MCF 10A (cell line): ENCODE measurements at regions not wholly inside any gene's neighbourhood (a gene's known extent, or its start where the extent isn't known, plus 50 kb on each side); places are given as distances from the start of the nearest gene placed in this dataset.

ENCODE experiments used
- BruUV-seq: library from RNA; stranded (reverse); fragments of 400-500 nt; replicated peaks from 2 replicates; lab custom pipeline; 2021; lab: Mats Ljungman, UMichigan
- CTCF ChIA-PET: fragments of 300-600 bp; sonication (Branson Sonifier 250); formaldehyde crosslinking; extraction: SDS; loops from one replicate; lab custom pipeline; 2021; ENCODE audit warnings: antibody characterized with exemption, inconsistent platforms; lab: Yijun Ruan, JAX
- POLR2A ChIA-PET: fragments of 300-600, 350-650 bp; sonication (Branson Sonifier 250); formaldehyde crosslinking; extraction: SDS; loops from one replicate; lab custom pipeline; 2020; ENCODE audit warnings: antibody characterized with exemption, inconsistent platforms; lab: Yijun Ruan, JAX
- DNase-seq: peaks from one replicate; pipeline ENCODE4 v3.0.0-alpha.2; 2018; ENCODE audit not compliant: unreplicated experiment
- H3K27ac Mint-ChIP-seq: one replicate; pipeline ENCODE4 v1.8.0; 2022; ENCODE audit warnings: mild to moderate bottlenecking, low read depth, mixed read lengths; ENCODE audit not compliant: unreplicated experiment
- H3K27me3 Mint-ChIP-seq: one replicate; pipeline ENCODE4 v1.8.0; 2022; ENCODE audit warnings: mixed read lengths; ENCODE audit not compliant: insufficient read depth, unreplicated experiment
- H3K36me3 Mint-ChIP-seq: one replicate; pipeline ENCODE4 v1.8.0; 2022; ENCODE audit warnings: mild to moderate bottlenecking, moderate library complexity, mixed read lengths; ENCODE audit not compliant: insufficient read depth, unreplicated experiment
- H3K4me1 Mint-ChIP-seq: one replicate; pipeline ENCODE4 v1.8.0; 2022; ENCODE audit warnings: mixed read lengths; ENCODE audit not compliant: insufficient read depth, unreplicated experiment
- H3K4me3 Mint-ChIP-seq: one replicate; pipeline ENCODE4 v1.8.0; 2022; ENCODE audit warnings: mild to moderate bottlenecking, moderate library complexity, mixed read lengths; ENCODE audit not compliant: unreplicated experiment
- H3K9me3 Mint-ChIP-seq: one replicate; pipeline ENCODE4 v1.8.0; 2022; ENCODE audit warnings: mixed read lengths; ENCODE audit not compliant: unreplicated experiment
- intact Hi-C: fragments of 100-400 bp; cut with micrococcal nuclease; formaldehyde crosslinking; loops from 2 replicates; pipeline ENCODE4 v1.14.1; 2022
- TF ChIP-seq, protein P1 (sequence below): fragments of 200-600 bp; IDR thresholded peaks from one replicate; pipeline ENCODE4 v1.8.0; 2022; ENCODE audit warnings: antibody characterized with exemption, mild to moderate bottlenecking; ENCODE audit not compliant: unreplicated experiment

- ChIA-PET POLR2A (no interaction called here), CTCF (interaction anchor here (0.7 kb wide), 1 partner anchor 29 kb away, joined by 4 read pairs; no protein-coding TSS in a partner anchor)
- TF ChIP-seq, protein P1, sequence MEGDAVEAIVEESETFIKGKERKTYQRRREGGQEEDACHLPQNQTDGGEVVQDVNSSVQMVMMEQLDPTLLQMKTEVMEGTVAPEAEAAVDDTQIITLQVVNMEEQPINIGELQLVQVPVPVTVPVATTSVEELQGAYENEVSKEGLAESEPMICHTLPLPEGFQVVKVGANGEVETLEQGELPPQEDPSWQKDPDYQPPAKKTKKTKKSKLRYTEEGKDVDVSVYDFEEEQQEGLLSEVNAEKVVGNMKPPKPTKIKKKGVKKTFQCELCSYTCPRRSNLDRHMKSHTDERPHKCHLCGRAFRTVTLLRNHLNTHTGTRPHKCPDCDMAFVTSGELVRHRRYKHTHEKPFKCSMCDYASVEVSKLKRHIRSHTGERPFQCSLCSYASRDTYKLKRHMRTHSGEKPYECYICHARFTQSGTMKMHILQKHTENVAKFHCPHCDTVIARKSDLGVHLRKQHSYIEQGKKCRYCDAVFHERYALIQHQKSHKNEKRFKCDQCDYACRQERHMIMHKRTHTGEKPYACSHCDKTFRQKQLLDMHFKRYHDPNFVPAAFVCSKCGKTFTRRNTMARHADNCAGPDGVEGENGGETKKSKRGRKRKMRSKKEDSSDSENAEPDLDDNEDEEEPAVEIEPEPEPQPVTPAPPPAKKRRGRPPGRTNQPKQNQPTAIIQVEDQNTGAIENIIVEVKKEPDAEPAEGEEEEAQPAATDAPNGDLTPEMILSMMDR = no peak
- H3K36me3 Mint-ChIP-seq = no peaks in the 10 kb centered on the region
- H3K27me3 Mint-ChIP-seq = peaks cover 11% of the 10 kb centered on the region
- H3K27ac Mint-ChIP-seq = no peak overlapping the region
- no peaks in the 10 kb centered on the region for H3K9me3 Mint-ChIP-seq
- no TSS peak for BruUV-seq
- no peak for DNase-seq
- no peak overlapping the region for H3K4me3 Mint-ChIP-seq
- intact Hi-C loops = no loop called here
- no peaks in the 10 kb centered on the region for H3K4me1 Mint-ChIP-seq
These were observed 224.2 kb downstream of the STIM2 start for GRCh38 chr4:27084685-27085361.

DNA sequence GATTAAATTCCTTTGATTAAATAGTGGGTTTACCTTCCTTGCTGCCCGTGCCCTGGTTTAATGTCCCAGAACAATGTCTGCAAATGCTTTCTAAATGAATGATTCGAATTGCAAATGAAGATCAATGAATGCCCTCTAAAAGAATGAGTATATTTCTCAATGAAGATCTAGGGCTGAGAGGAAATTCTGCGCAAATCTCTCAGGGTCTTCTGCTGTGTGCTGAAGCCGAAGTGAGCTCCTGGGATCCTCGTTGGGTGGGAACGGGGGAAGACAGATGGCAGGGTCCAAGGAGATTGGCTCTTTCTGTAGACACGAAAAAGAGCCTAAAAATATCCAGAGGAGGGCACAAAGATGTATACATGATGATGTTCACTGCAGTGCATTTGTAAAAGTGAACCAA, 224.8 kb downstream of the STIM2 start:
- POLR2A ChIA-PET = interaction anchor here (0.7 kb wide), 1 partner anchor 348 kb away, joined by 3 read pairs; no protein-coding TSS in a partner anchor

DNA sequence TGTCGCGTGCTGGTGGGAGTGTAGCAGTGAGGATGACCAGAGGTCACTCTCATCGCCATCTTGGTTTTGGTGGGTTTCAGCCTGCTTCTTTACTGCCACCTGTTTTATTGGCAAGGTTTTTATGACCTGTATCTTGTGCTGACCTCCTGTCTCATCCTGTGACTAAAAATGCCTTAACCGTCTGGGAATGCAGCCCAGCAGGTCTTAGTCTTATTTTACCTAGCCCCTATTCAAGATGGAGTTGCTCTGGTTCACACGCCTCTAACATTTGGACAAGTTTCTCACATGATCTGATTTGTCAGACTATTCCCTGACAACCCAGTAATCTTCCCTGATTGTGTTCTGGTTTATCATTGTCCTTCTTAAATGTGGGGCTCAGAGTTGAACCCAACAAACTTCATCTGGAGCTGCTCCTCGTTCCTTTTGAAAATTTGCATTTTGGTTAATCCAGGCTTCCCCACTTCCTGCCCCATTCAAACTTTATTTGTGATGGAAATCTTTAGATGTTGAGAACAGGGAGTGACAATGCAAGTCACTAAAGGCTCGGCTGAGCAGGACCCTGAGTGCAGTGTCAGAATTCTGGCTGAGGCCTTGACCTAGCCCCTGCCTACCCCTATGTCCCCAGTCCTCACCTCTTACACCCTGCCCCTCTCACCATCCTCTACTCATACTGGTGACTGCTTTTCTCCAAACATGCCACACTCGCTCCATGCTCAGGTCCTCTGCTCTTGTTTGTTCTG, 226.8 kb downstream of the STIM2 start:
- peaks cover 11% of the 10 kb centered on the region for H3K27me3 Mint-ChIP-seq
- no peak for DNase-seq
- H3K4me3 Mint-ChIP-seq = no peak overlapping the region
- intact Hi-C loops = no loop called here
- CTCF ChIA-PET = interaction anchor here (0.6 kb wide), 1 partner anchor 53 kb away, joined by 4 read pairs; no protein-coding TSS in a partner anchor
- H3K27ac Mint-ChIP-seq = no peak overlapping the region
- TF ChIP-seq, protein P1 = no peak
- no peaks in the 10 kb centered on the region for H3K4me1 Mint-ChIP-seq
- H3K36me3 Mint-ChIP-seq = no peaks in the 10 kb centered on the region
- H3K9me3 Mint-ChIP-seq = no peaks in the 10 kb centered on the region
- BruUV-seq = no TSS peak
- POLR2A ChIA-PET = no interaction called here

More for the DNA sequence above, 224.8 kb downstream of the STIM2 start:
- H3K36me3 Mint-ChIP-seq = no peaks in the 10 kb centered on the region
- CTCF ChIA-PET = interaction anchor here (0.7 kb wide), 1 partner anchor 29 kb away, joined by 4 read pairs; no protein-coding TSS in a partner anchor
- no peak for DNase-seq
- H3K9me3 Mint-ChIP-seq = no peaks in the 10 kb centered on the region
- no peak overlapping the region for H3K27ac Mint-ChIP-seq
- intact Hi-C loops = no loop called here
- H3K4me3 Mint-ChIP-seq = no peak overlapping the region
- no TSS peak for BruUV-seq
- H3K27me3 Mint-ChIP-seq = peaks cover 11% of the 10 kb centered on the region
- H3K4me1 Mint-ChIP-seq = no peaks in the 10 kb centered on the region
- TF ChIP-seq, protein P1 = no peak

DNA sequence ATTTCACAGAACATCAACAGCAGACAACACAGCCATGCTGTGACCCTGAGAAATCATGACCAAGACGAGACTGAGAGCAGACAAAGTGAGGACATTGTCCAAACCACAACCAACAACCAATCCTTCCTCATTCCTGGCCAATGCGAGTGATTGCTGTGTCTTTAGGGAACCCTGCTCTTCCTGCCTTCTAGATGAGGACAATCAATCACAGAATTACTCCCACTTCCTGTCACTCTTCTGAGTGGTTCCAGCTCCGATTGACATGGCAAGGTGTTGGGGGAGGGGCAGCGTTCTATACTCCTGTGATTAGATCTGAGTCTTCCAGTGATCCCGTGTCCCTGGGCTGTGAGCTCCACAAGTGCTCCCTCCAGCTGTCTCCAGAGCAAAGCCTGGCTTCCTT, 227.8 kb downstream of the STIM2 start:
- intact Hi-C loops = no loop called here
- no peak for DNase-seq
- TF ChIP-seq, protein P1 = no peak
- Mint-ChIP-seq H3K27ac (no peak overlapping the region), H3K4me1 (no peaks in the 10 kb centered on the region), H3K4me3 (no peak overlapping the region), H3K36me3 (no peaks in the 10 kb centered on the region), H3K9me3 (no peaks in the 10 kb centered on the region), H3K27me3 (peaks cover 7% of the 10 kb centered on the region)
- ChIA-PET POLR2A (no interaction called here), CTCF (interaction anchor here (0.6 kb wide), 1 partner anchor 52 kb away, joined by 4 read pairs; no protein-coding TSS in a partner anchor)
- BruUV-seq = no TSS peak
